HuH-7.5 (cell line): ENCODE measurements at regions not wholly inside any gene's neighbourhood (a gene's known extent, or its start where the extent isn't known, plus 50 kb on each side); places are given as distances from the start of the nearest gene placed in this dataset.

Source experiments
- DNase-seq: peaks from one replicate; pipeline ENCODE4 v3.0.0; 2011; ENCODE audit warnings: low spot score

DNA sequence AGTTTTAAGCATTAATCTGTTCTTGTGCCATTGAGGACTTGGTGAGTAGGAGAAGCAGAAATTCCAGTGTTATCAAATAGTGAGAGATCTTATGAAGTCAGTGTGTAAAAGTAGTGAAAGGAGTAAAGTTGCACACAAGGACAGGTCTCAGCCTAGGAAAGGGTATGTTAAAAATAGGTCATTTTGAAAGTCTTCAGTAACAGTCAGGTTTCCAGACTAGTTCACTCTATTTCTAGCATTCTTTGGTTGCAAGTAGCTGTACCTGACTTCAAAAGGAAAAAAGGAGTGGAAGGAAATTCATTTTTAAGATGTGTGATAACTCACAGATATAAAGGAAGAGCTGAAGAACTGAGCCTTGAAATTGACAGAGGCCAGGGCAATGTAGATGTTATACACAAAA lies 250.1 kb upstream of the SATB1 start:
- no peak for DNase-seq

DNA sequence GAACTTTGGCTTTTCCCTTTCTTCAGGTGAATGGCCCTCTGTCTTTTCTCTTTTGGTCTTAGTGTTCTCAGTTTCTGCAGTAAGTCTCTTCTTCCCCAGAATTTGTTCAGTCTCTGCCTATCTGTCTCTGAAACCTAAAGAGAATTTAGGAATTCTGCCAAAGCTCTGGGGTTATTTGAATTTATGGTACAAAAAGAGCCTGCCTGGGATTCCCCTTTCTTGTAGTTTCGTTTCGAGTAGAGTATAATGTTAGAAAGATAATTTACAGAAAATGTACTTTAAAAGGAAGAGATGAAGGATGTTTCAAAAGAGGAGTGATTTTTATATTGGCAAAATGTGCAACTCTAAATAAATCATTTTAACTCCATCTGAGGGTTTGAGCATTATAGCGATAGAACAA lies 247.4 kb upstream of the SATB1 start:
- no peak for DNase-seq

- no peak for DNase-seq
Observed at GRCh38 chr3:18670759-18671158, 245.6 kb upstream of the SATB1 start.

DNA sequence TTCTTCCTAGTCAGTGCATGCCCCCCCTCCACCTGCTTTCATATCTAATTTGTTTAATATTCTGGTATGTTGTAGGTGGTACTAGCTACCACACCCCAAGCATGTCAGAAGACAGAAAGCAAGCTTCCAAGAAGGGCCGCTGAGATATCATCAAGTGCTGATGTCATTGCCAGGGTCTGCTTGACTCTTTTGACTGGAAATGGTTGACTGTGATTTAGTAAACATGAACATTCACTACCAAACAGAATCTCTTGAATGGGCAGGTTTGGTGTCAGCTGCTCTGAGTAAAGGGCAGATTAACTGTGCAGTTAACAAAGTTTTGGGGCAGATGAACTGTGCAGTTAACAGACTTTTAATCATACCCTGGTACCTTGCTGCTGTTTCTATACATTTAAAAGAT lies 244.2 kb upstream of the SATB1 start:
- no peak for DNase-seq

DNA sequence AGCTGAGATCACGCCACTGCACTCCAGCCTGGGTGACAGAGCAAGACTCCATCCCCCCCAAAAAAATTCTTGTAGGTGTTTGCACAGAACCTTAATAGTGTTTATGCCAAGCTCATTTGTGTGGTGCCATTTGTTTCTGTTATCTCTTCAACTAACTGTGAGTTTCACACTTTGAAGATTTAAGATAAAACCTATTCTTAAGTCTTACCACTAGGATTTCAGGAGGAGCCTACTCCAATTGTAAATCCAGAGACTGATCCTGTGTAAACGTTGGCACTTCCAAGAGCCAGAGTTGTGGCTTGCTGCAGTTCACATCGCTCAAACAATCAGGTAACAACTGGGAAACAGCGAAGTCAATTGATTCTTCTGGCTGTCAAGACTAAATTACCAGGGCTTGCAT lies 242.4 kb upstream of the SATB1 start:
- no peak for DNase-seq

DNA sequence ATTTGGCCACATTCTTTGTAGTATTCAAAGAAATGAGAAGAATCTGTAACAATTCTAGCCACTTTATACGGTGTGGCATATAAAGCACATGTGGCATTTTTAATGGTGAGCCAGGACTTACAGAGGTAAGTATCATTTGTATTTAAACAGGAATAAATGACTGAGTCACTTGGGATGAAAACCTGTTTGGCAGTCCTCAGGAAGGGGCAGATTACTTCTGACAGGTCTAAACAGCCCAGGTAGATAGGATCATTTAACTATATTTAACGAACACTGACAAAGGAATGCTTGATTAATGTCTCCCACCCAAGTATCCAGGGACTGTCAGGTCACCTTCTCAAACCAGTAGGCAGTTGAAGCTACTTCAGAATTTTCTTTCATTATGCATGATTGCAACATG lies 241.5 kb upstream of the SATB1 start:
- DNase-seq: no peak

GRCh38 chr3:18660059-18660458 lies 234.9 kb upstream of the SATB1 start:
- DNase-seq: no peak

GRCh38 chr3:18657858-18658820 lies 233.0 kb upstream of the SATB1 start:
- no peak for DNase-seq

GRCh38 chr3:18656866-18657265 lies 231.7 kb upstream of the SATB1 start:
- DNase-seq: no peak

GRCh38 chr3:18656410-18656809 lies 231.3 kb upstream of the SATB1 start:
- DNase-seq: no peak

DNA sequence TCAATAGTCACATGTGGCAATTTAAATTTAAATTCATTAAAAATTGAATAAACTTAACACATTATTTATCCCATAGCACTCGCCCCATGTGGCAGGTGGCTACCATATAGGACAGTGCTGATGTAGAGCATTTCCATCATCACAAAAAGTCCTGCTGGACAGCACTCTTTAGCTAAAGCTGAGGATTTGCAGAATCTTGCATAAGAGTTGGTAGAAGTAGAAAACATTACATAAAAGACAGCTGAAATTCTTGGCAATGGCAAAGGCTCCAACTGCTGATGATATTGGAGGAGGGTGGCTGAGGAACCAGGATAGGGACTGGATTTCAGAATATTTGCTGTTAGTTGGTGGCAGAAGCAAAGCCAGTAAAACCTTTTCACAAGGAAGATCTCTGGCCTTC lies 230.7 kb upstream of the SATB1 start:
- DNase-seq: no peak

GRCh38 chr3:18652781-18653180 lies 227.6 kb upstream of the SATB1 start:
- no peak for DNase-seq

GRCh38 chr3:18650731-18651130 lies 225.6 kb upstream of the SATB1 start:
- no peak for DNase-seq

DNA sequence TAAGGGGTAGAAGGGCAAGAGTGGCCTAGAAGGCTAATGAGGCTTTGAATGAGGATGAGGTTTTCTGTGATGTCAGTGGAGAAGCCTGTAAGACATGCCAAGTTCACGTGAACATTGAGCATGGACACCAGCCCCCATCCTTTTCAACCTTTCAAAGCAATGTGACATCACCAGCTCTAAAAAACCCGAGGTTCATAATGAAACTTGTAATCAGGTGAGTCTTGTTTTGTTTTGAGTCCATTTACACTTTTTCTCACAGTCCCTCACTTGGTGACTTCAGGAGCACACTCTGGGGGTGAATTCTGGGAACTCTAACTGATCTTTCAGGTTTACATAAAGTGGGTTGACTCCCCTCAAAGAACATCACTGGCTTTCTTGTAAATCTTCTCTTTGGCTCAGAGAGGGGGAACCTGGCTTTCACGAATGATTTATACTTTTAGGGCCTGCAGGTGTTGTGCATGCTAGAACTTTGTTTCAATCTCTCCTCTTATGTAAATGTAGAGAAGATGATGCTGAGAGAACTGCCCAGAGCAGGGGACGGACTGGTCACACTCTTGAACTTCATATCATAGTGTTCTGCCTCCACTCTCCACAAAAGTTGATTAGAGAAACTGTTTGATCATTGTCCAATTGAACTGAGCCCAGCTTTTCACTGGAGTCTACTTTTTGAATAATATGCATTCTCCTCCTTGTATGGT lies 224.7 kb upstream of the SATB1 start:
- DNase-seq: no peak

DNA sequence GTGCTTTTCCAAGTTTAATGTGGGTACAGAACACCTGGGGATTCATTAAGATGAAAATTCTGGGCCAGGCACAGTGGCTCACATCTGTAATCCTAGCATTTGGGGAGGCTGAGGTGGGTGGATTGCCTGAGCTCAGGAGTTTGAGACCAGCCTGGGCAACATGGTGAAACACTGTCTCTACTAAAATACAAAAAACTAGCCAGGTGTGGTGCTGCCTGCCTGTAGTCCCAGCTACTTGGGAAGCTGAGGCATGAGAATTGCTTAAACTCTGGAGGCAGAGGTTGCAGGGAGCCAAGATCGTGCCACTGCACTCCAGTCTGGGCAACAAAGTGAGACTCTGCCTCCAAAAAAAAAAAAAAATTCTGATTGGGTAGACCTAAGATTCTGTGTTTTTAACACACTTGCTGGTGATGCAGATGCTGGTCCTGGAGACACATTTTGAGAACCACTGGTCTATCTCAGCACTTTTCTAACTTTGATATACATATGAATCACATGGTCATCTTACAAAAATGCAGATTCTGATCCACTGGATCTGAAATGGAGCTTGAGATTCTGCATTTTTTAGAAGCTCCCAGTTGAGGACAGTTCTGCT lies 223.8 kb upstream of the SATB1 start:
- DNase-seq: no peak

- DNase-seq: no peak
Observed at GRCh38 chr3:18648159-18648558, 223.0 kb upstream of the SATB1 start.

GRCh38 chr3:18645619-18646018 lies 220.5 kb upstream of the SATB1 start:
- DNase-seq: no peak

DNA sequence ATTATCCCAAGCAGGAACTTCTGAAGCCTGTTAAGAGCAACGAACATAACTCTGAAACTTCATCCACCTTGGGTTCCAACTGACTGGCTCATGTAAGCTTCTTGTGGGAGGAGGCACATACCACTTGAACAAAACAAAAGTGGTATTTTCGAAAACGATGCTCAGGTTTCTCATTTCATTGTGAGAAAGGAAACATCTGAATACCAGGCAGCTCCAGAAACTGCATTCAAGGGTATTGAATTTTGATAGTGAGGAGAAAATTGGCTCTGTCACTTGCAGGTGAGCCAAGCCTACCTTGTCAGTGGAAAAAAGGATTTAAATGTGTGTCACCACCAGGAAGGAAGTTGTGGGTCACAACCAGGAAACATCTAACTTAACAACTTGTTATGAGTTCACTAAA lies 218.1 kb upstream of the SATB1 start:
- no peak for DNase-seq

DNA sequence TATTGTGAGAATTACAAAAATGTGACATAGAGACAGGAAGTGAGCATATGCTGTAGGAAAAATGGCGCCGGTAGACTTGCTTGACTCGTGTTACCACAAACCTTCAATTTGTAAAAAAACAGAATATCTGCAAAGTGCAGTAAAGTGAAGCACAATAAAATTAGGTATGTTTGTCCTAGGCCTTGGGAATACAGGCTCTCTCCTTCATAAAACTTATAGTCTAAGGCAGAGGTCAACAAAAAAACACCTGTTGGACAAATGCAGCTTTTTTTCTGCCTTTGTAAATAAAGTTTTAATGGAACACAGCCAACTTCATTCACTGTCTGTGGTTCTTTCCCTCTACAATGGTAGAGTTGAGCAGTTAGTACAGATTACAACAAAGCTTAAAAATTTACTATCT lies 216.8 kb upstream of the SATB1 start:
- DNase-seq: no peak

DNA sequence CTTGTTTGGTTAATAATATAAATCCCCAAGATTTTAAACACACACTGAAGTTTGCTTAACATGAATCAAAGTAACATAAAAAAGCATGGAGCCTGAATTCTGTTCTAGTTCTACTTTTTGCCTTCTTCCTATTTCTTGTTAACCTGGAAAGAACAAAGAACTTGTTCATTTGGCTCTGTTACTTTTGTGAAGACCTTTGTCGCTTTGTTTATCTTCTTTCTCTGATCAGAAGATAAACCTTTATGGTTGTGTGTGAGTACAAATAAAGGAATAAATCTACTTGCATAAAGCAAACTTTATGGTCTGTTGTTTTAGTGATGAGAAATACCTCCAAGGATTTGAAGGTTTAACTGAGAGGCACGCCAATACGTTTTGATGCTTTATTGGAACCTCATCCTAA lies 210.1 kb upstream of the SATB1 start:
- no peak for DNase-seq

GRCh38 chr3:18634461-18634860 lies 209.3 kb upstream of the SATB1 start:
- no peak for DNase-seq

DNA sequence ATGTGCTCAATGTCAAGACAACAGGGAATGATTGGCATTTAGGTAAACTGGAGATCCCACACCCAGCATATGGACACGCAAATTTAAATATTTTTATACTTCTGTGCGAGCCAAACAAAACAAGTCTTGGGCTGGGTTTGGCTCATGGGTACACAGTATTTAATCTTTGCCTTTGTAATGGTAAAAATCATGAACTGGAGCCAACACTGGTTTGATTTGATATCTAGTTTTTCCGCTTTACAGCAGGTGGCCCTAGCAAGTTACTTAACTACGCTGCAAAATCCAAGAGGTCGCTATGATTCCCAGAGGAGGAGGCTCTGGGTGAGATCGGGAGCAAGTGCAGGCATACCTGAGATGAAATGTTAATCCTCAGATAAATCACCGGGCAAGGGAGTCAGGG lies 207.9 kb upstream of the SATB1 start:
- no peak for DNase-seq

DNA sequence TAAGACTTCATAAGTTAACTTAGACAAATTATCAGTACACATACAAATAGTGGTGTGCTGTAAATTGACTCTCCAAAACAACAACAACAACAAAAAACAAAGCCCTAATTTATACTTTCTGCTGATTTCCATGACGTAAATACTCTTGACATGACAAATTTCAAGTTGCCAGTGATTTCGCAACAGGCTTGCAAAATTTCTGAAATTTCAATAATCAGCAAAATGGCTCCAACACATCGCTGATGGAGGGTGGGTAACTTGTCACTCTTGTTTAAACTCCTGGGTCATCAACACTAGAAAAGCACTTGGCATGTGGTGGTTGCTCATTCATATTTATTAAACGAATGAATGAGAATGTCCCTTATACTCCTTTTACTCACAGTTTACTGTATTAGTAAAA lies 205.2 kb upstream of the SATB1 start:
- DNase-seq: no peak
